ENCODE measurements at regions not wholly inside any gene's neighbourhood (a gene's known extent, or its start where the extent isn't known, plus 50 kb on each side); places are given as distances from the start of the nearest gene placed in this dataset.

DNA sequence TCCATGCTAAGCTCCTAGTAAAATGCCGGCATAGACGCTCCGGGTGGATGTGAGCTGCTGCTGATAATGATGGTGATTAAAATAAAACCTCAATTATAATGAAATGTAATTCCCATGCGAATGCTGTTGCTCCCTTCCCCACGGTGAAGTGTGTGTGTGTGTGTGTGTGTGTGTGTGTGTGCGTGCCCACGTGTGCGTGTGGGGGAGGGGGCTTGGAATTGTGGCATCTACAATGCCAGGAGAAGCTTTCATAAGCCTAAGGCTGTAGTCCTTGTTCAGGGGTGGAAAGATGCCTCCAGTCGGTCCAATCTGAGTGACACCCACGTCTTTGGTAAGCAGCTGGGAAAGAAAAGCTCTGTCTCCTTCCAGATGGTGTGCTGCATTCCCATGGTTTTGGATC lies 137.9 kb downstream of the CDH26 start:
- Histone ChIP-seq H3K4me3 (ENCODE audit: low read depth, low read length) (no peak overlapping the region), H3K36me3 (ENCODE audit: control insufficient read depth, insufficient read depth, low read length) (no peaks in the 10 kb centered on the region), H3K27me3 (ENCODE audit: control insufficient read depth, insufficient read depth, low read length) (no peaks in the 10 kb centered on the region)
- TF ChIP-seq, protein P1, sequence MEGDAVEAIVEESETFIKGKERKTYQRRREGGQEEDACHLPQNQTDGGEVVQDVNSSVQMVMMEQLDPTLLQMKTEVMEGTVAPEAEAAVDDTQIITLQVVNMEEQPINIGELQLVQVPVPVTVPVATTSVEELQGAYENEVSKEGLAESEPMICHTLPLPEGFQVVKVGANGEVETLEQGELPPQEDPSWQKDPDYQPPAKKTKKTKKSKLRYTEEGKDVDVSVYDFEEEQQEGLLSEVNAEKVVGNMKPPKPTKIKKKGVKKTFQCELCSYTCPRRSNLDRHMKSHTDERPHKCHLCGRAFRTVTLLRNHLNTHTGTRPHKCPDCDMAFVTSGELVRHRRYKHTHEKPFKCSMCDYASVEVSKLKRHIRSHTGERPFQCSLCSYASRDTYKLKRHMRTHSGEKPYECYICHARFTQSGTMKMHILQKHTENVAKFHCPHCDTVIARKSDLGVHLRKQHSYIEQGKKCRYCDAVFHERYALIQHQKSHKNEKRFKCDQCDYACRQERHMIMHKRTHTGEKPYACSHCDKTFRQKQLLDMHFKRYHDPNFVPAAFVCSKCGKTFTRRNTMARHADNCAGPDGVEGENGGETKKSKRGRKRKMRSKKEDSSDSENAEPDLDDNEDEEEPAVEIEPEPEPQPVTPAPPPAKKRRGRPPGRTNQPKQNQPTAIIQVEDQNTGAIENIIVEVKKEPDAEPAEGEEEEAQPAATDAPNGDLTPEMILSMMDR (IDR thresholded peaks at IDR 0.05; ENCODE audit: insufficient read depth, low read length, severe bottlenecking) = no peak
- FAIRE-seq = no peak
- DNase-seq (ENCODE audit: low read depth) = no peak

DNA sequence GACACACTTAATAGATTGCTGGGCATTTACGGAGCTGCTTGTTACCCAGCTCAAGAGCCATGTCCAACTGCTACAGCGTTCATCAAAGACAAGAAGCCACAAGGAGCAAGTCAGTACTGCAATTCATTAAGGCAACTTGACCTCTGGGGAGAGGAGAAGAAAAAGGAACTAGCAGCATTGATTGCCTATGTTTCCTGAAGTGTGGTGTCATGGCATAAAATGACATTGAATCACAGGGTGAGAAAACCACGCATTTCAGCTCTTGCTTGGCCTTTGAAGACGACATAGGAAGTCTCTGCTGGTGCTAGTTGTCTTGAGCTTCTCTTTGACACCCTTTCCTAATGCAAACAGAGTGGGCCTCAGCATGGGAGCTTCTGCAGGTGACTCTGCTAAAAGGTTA lies 139.1 kb downstream of the CDH26 start:
- no peak overlapping the region for H3K4me3 ChIP-seq (ENCODE audit: low read depth, low read length)
- DNase-seq (ENCODE audit: low read depth) (no peak), FAIRE-seq (peak; percentile 64)
- TF ChIP-seq, protein P1 (IDR thresholded peaks at IDR 0.05; ENCODE audit: insufficient read depth, low read length, severe bottlenecking) = no peak
- no peaks in the 10 kb centered on the region for H3K36me3 ChIP-seq (ENCODE audit: control insufficient read depth, insufficient read depth, low read length)
- H3K27me3 ChIP-seq (ENCODE audit: control insufficient read depth, insufficient read depth, low read length) = no peaks in the 10 kb centered on the region

DNA sequence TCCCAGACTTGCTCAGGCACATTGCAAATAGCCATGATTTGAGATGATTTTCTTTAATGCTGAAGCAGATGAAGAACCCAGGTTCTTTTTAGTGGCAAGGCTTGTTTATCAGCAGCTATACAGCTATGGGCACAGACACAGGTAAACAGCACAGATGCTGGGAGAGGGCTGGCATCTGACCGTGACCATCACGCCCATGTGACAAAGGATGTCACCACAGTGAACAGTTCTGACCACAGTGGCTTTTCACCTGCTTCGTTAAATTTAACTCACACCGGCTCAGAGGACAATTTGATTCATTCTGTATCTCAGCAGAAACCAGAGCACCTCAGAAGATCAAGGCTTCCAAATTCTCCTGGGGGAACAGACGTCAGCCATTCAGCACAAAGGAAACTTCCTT lies 142.6 kb downstream of the CDH26 start:
- TF ChIP-seq, protein P1 (IDR thresholded peaks at IDR 0.05; ENCODE audit: insufficient read depth, low read length, severe bottlenecking) = no peak
- H3K4me3 ChIP-seq (ENCODE audit: low read depth, low read length) = no peak overlapping the region
- no peaks in the 10 kb centered on the region for H3K27me3 ChIP-seq (ENCODE audit: control insufficient read depth, insufficient read depth, low read length)
- FAIRE-seq = no peak
- H3K36me3 ChIP-seq (ENCODE audit: control insufficient read depth, insufficient read depth, low read length) = no peaks in the 10 kb centered on the region
- no peak for DNase-seq (ENCODE audit: low read depth)

DNA sequence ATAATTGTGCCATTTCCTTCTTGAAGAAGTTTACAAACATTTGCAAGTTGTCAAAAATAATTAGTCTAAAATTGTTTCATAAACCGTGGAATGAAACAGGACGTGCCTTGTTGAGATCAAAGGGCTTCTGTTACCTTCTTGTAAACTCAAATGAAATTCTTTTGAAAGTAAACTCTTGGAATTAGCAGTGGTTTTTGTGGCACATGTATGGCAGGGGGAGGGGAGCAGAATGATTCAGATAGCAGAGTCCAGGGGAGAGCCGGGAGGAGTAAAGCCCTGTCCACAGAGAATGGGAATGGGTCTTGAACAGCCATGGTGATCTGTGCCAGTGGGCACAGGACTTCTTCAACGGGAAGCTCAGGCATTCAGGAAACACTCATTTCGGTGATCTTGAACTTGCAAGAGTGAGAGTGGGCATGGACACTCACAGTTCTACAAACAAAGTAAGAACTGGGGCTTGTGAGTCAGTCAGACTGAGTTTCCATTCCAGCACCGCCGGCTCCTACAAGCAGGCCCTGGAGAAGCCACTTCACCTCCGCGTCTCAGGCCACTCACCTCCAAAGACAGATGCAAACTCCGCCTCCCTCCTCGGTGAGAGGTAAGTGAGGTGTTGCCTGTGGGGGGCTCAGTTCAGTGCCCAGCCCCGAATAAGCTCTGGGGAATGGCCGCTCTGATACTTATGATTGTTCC lies 143.1 kb downstream of the CDH26 start:
- no peaks in the 10 kb centered on the region for H3K36me3 ChIP-seq (ENCODE audit: control insufficient read depth, insufficient read depth, low read length)
- TF ChIP-seq, protein P1 (IDR thresholded peaks at IDR 0.05; ENCODE audit: insufficient read depth, low read length, severe bottlenecking) = no peak
- DNase-seq (ENCODE audit: low read depth) = peak; percentile 32
- H3K27me3 ChIP-seq (ENCODE audit: control insufficient read depth, insufficient read depth, low read length) = no peaks in the 10 kb centered on the region
- FAIRE-seq = no peak
- H3K4me3 ChIP-seq (ENCODE audit: low read depth, low read length) = no peak overlapping the region

DNA sequence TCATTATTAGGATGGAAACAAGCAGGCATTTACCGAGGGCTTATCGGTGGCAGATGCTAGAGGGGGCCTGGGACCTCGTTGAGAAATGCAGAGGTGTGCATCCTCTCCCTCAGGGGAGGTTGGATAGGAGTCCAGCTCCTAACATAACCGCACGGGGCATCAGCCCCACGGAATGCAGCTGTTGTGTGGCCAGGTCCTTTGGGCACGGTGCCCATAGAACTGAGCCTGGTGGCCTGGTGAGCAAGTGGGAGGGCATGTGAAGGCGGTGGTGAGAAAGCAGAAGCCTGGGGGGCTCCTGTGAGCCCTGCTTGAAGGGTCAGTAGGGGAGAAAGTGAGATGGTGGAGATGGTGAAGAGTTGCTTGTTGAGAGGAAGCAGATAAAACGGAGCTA lies 143.7 kb downstream of the CDH26 start:
- Histone ChIP-seq H3K4me3 (ENCODE audit: low read depth, low read length) (no peak overlapping the region), H3K36me3 (ENCODE audit: control insufficient read depth, insufficient read depth, low read length) (no peaks in the 10 kb centered on the region), H3K27me3 (ENCODE audit: control insufficient read depth, insufficient read depth, low read length) (no peaks in the 10 kb centered on the region)
- FAIRE-seq (no peak), DNase-seq (ENCODE audit: low read depth) (no peak)
- TF ChIP-seq, protein P1 (IDR thresholded peaks at IDR 0.05; ENCODE audit: insufficient read depth, low read length, severe bottlenecking) = no peak

DNA sequence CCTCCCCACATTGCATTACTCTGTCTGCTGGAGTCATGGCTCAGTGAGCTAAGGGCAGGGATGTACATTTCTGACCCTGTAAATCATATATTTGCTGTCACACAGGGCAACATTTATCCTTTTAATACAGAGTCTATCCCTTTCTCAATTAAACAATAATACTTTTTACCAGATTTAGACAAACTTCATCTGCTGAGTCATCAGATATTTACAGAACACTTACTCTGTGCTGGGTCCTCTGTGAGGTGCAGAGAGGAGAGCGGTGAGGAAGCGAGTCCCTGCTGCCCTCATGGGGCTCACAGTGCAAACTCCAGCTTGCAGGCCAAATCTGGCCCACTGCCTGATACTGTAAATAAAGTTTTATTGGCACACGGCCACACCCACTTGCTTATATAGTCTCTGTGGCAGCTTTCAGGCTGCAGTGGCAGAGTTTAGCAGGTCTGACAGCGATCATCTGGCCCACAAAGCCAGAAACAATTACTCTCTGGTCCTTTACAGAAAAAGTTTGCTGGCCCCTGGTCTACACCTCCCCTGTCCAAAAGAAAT lies 144.5 kb downstream of the CDH26 start:
- DNase-seq (ENCODE audit: low read depth) = no peak
- Histone ChIP-seq H3K4me3 (ENCODE audit: low read depth, low read length) (no peak overlapping the region), H3K36me3 (ENCODE audit: control insufficient read depth, insufficient read depth, low read length) (no peaks in the 10 kb centered on the region), H3K27me3 (ENCODE audit: control insufficient read depth, insufficient read depth, low read length) (no peaks in the 10 kb centered on the region)
- TF ChIP-seq, protein P1 (IDR thresholded peaks at IDR 0.05; ENCODE audit: insufficient read depth, low read length, severe bottlenecking) = no peak
- FAIRE-seq = no peak
